ENCODE measurements at regions not wholly inside any gene's neighbourhood (a gene's known extent, or its start where the extent isn't known, plus 50 kb on each side); places are given as distances from the start of the nearest gene placed in this dataset.

DNA sequence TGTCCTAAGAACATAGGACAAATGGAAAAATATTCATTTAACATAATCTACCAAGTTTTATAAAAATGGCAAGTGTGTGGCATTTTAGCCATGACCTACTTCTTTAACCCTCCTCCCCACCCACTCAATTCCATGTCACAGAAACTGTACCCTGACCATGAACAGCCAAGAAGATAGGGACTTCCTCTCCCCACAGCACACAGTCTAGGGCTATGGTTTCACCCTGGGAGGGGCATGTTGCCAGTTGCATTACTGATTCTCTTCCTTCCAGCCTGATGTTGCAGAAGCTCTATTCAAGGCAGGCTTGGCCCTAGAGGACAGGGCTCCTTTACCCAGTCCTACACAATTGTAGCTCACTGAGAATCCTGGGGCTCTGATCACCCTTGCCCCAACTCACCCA is 153.6 kb upstream of the KLF7 start:
- TF ChIP-seq, protein P1, sequence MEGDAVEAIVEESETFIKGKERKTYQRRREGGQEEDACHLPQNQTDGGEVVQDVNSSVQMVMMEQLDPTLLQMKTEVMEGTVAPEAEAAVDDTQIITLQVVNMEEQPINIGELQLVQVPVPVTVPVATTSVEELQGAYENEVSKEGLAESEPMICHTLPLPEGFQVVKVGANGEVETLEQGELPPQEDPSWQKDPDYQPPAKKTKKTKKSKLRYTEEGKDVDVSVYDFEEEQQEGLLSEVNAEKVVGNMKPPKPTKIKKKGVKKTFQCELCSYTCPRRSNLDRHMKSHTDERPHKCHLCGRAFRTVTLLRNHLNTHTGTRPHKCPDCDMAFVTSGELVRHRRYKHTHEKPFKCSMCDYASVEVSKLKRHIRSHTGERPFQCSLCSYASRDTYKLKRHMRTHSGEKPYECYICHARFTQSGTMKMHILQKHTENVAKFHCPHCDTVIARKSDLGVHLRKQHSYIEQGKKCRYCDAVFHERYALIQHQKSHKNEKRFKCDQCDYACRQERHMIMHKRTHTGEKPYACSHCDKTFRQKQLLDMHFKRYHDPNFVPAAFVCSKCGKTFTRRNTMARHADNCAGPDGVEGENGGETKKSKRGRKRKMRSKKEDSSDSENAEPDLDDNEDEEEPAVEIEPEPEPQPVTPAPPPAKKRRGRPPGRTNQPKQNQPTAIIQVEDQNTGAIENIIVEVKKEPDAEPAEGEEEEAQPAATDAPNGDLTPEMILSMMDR (conservative IDR thresholded peaks at IDR 0.05; ENCODE audit: low read length): no peak
- no peak for TF ChIP-seq EZH2phosphoT487 (IDR thresholded peaks at IDR 0.05; ENCODE audit: borderline replicate concordance)

Data from Loucy (cell line).